Psoas muscle (tissue), 7 donors: ENCODE measurements at regions not wholly inside any gene's neighbourhood (a gene's known extent, or its start where the extent isn't known, plus 50 kb on each side); places are given as distances from the start of the nearest gene placed in this dataset.

ENCODE experiments used
- ATAC-seq, 4 donors: fragments of 200-7000 bp; cut with Tn5 transposase; one replicate each; pipeline ENCODE4 v1.9.1; 2020; ENCODE audit warnings: moderate library complexity in 3 of 4, mild to moderate bottlenecking in 2 of 4
- DNase-seq, 2 donors: peaks; one replicate each; pipeline ENCODE4 v3.0.0-alpha.2; 2020
- H3K27ac ChIP-seq: fragments of 200-600 bp; one replicate; pipeline ENCODE4 v1.8.0; 2022
- H3K27me3 ChIP-seq, 3 donors: fragments of 200-600 bp in 1 of 3; one replicate each; pipeline versions ENCODE4 v1.6.1 to v1.8.0; 2013 to 2022; ENCODE audit warnings: low read length in 2 of 3, mild to moderate bottlenecking in 2 of 3, moderate library complexity in 1 of 3; ENCODE audit not compliant: insufficient read depth in 3 of 3
- H3K36me3 ChIP-seq, 2 donors: fragments of 200-600 bp in 1 of 2; one replicate each; pipeline versions ENCODE4 v1.6.1 to v1.8.0; 2013 to 2022; ENCODE audit warnings: low read depth in 1 of 2, mild to moderate bottlenecking in 1 of 2, moderate library complexity in 1 of 2; ENCODE audit not compliant: insufficient read depth in 1 of 2
- H3K4me1 ChIP-seq: fragments of 200-600 bp; one replicate; pipeline ENCODE4 v1.8.0; 2022
- H3K4me3 ChIP-seq: fragments of 200-600 bp; one replicate; pipeline ENCODE4 v1.8.0; 2022; ENCODE audit warnings: mild to moderate bottlenecking
- H3K9me3 ChIP-seq: fragments of 200-600 bp; one replicate; pipeline ENCODE4 v1.8.0; 2022
- WGBS, 3 donors: extraction: QIAGEN DNeasy Blood & Tissue Kit; methylation state at CpG; one replicate each; pipeline versions ENCODE4 v1.1.6 to v1.1.7; 2013; 5-methylcytosine and 5-hydroxymethylcytosine counted together
- intact Hi-C, 2 donors: fragments of 100-400 bp; cut with DNase I; formaldehyde crosslinking; loops; one replicate each; pipeline versions ENCODE4 v1.11.0 to v1.14.2; 2022
- TF ChIP-seq, protein P1 (sequence below): fragments of 200-600 bp; IDR thresholded peaks from one replicate; pipeline ENCODE4 v1.8.0; 2022; ENCODE audit warnings: antibody characterized with exemption
- donor health status: healthy with polysubstance abuse.
- donor health status: DM: no; HTN: no; CAD: no; lungs with moderate emphysema.
- donor health status: Bipolar disorder and iron deficiency.
- donor health status: healthy.
- donor health status: DM: yes; HTN: yes; CAD: no.
- donor health status: DM: no; HTN: no; CAD: no.
- donor health status: DM: yes; HTN: yes; CAD: no.

DNA sequence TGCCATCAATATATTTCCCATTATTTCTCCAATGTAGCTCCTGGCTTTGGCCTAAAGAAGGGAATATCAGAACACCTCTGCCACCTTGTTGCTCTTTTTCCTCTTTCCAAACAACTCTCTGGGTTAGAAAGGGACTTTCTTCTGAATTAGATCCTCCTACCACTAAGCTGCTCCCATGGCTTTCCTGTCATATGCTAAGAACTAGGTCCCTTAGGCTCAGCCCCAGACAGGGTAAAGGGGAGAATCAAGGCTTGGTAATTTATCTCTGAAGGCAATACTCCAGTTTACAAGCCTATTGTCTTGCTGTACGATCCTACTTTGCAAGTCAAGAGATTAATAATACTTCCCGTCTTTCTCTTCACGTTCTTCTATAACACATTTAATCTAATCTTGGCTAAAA lies 373.2 kb upstream of the DAB1 start:
- 50 to 68% (median 66%) methylated on average over 3 of the region's 3 CpGs for WGBS, 3 donors
- TF ChIP-seq, protein P1, sequence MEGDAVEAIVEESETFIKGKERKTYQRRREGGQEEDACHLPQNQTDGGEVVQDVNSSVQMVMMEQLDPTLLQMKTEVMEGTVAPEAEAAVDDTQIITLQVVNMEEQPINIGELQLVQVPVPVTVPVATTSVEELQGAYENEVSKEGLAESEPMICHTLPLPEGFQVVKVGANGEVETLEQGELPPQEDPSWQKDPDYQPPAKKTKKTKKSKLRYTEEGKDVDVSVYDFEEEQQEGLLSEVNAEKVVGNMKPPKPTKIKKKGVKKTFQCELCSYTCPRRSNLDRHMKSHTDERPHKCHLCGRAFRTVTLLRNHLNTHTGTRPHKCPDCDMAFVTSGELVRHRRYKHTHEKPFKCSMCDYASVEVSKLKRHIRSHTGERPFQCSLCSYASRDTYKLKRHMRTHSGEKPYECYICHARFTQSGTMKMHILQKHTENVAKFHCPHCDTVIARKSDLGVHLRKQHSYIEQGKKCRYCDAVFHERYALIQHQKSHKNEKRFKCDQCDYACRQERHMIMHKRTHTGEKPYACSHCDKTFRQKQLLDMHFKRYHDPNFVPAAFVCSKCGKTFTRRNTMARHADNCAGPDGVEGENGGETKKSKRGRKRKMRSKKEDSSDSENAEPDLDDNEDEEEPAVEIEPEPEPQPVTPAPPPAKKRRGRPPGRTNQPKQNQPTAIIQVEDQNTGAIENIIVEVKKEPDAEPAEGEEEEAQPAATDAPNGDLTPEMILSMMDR: no peak
- ATAC-seq (no peak), DNase-seq (no peak)
- H3K27ac ChIP-seq: no peak overlapping the region
- H3K9me3 ChIP-seq: no peaks in the 10 kb centered on the region
- H3K36me3 ChIP-seq: no peaks in the 10 kb centered on the region
- no peak overlapping the region for H3K4me3 ChIP-seq
- H3K27me3 ChIP-seq: no peaks in the 10 kb centered on the region
- intact Hi-C loops: no loop called here
- no peaks in the 10 kb centered on the region for H3K4me1 ChIP-seq

GRCh38 chr1:57796616-57797015 lies 372.8 kb upstream of the DAB1 start:
- H3K27me3 ChIP-seq: no peaks in the 10 kb centered on the region
- DNase-seq (no peak), ATAC-seq (no peak)
- TF ChIP-seq, protein P1: no peak
- 84 to 88% (median 87%) methylated on average over 2 of the region's 2 CpGs for WGBS, 3 donors
- no peaks in the 10 kb centered on the region for H3K4me1 ChIP-seq
- H3K9me3 ChIP-seq: no peaks in the 10 kb centered on the region
- intact Hi-C loops: no loop called here
- no peak overlapping the region for H3K4me3 ChIP-seq
- H3K27ac ChIP-seq: no peak overlapping the region
- no peaks in the 10 kb centered on the region for H3K36me3 ChIP-seq

GRCh38 chr1:57795886-57796285 lies 372.0 kb upstream of the DAB1 start:
- Histone ChIP-seq H3K36me3 (no peaks in the 10 kb centered on the region), H3K4me1 (no peaks in the 10 kb centered on the region), H3K27ac (no peak overlapping the region), H3K9me3 (no peaks in the 10 kb centered on the region), H3K4me3 (no peak overlapping the region), H3K27me3 (no peaks in the 10 kb centered on the region)
- TF ChIP-seq, protein P1: no peak
- no peak for ATAC-seq
- DNase-seq: no peak
- WGBS, 3 donors: 80 to 89% (median 81%) methylated on average over 5 of the region's 5 CpGs
- intact Hi-C loops: no loop called here

DNA sequence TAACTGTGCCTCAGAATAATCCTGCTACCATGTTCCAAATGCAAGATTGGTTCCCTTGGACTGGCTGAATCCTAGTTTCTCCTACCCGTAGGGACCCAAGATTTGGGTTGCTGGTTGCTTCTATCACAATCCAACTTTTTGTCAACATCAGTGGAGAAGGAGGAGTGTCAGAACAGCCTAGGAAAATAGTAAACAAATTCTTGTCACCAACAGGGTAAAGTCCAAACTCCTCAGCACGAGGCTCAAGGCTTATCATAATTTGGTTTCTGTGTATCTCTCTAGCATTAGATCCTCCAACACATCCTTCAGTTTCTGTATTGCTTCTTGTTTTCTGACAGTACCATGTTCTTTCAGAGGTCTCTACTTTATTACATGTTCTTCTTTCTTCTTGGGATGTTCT lies 370.2 kb upstream of the DAB1 start:
- 66 to 82% (median 73%) methylated on average over 2 of the region's 2 CpGs for WGBS, 3 donors
- TF ChIP-seq, protein P1: no peak
- H3K27ac ChIP-seq: no peak overlapping the region
- no peak overlapping the region for H3K4me3 ChIP-seq
- no peaks in the 10 kb centered on the region for H3K9me3 ChIP-seq
- no peaks in the 10 kb centered on the region for H3K27me3 ChIP-seq
- no peaks in the 10 kb centered on the region for H3K36me3 ChIP-seq
- intact Hi-C loops: no loop called here
- no peaks in the 10 kb centered on the region for H3K4me1 ChIP-seq
- ATAC-seq: no peak
- DNase-seq: no peak

DNA sequence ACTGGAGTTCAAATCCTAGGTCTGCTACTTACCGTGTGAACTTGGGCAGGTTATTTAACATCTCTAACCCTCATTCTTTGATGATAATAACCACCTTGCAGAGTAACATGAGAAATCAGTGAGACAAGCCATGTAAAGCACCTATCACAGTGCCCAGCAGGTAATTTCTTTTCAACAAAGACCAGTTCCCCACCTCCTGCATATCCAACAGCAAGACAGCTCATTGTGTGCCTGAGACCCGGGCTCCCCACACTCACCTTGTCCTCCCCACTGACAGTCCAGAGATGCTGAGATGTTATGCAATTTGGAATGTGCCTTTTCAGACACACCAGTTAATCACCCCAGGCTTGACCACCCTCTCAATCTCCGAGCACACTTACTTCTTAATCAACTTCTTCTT lies 367.6 kb upstream of the DAB1 start:
- Histone ChIP-seq H3K27me3 (no peaks in the 10 kb centered on the region), H3K36me3 (no peaks in the 10 kb centered on the region), H3K4me3 (no peak overlapping the region), H3K9me3 (no peaks in the 10 kb centered on the region), H3K27ac (no peak overlapping the region), H3K4me1 (no peaks in the 10 kb centered on the region)
- TF ChIP-seq, protein P1: no peak
- no peak for DNase-seq
- intact Hi-C loops: no loop called here
- ATAC-seq: no peak
- 69 to 83% (median 73%) methylated on average over 3 of the region's 3 CpGs for WGBS, 3 donors
